H9 (cell line): ENCODE measurements at regions not wholly inside any gene's neighbourhood (a gene's known extent, or its start where the extent isn't known, plus 50 kb on each side); places are given as distances from the start of the nearest gene placed in this dataset.

Source experiments
- DNase-seq: peaks from one replicate; pipeline ENCODE4 v3.0.0-alpha.2; 2017
- H2AFZ ChIP-seq: one replicate; pipeline ENCODE4 v1.6.1; 2013; ENCODE audit warnings: mild to moderate bottlenecking, low read length, control low read depth, moderate library complexity
- H2AK5ac ChIP-seq: 2 replicates; pipeline ENCODE4 v1.6.1; 2013; ENCODE audit warnings: low read length, control low read depth, mixed read lengths; ENCODE audit not compliant: insufficient read length
- H2BK120ac ChIP-seq: one replicate; pipeline ENCODE4 v1.6.1; 2013; ENCODE audit warnings: low read depth, mild to moderate bottlenecking, low read length, control low read depth, inconsistent platforms; ENCODE audit not compliant: poor library complexity, severe bottlenecking
- H2BK12ac ChIP-seq: 2 replicates; pipeline ENCODE4 v1.6.1; 2013; ENCODE audit warnings: low read length, control low read depth, mixed read lengths, low read depth; ENCODE audit not compliant: insufficient read length
- H2BK15ac ChIP-seq: 2 replicates; pipeline ENCODE4 v1.6.1; 2013; ENCODE audit warnings: low read depth, low read length, control low read depth
- H2BK20ac ChIP-seq: one replicate; pipeline ENCODE4 v1.6.1; 2013; ENCODE audit warnings: low read depth, mild to moderate bottlenecking, low read length, control low read depth, inconsistent platforms; ENCODE audit not compliant: poor library complexity, severe bottlenecking
- H2BK5ac ChIP-seq: 2 replicates; pipeline ENCODE4 v1.6.1; 2013; ENCODE audit warnings: low read length, control low read depth, mixed read lengths; ENCODE audit not compliant: insufficient read length
- H3K14ac ChIP-seq: 2 replicates; pipeline ENCODE4 v1.6.1; 2013; ENCODE audit warnings: low read length, control low read depth; ENCODE audit not compliant: insufficient read depth
- H3K18ac ChIP-seq: 2 replicates; pipeline ENCODE4 v1.6.1; 2013; ENCODE audit warnings: low read depth, mild to moderate bottlenecking, mixed read lengths, low read length, control low read depth; ENCODE audit not compliant: insufficient read length
- H3K23ac ChIP-seq: 2 replicates; pipeline ENCODE4 v1.6.1; 2013; ENCODE audit warnings: low read length, control low read depth, mixed read lengths, low read depth; ENCODE audit not compliant: insufficient read length
- H3K23me2 ChIP-seq: 2 replicates; pipeline ENCODE4 v1.6.1; 2013; ENCODE audit warnings: low read depth, mild to moderate bottlenecking, mixed read lengths, low read length, control low read depth; ENCODE audit not compliant: insufficient read length, poor library complexity, severe bottlenecking
- H3K27ac ChIP-seq: 2 replicates; pipeline ENCODE4 v1.5.1; 2013; ENCODE audit warnings: low read length, control low read depth, mixed read lengths, low read depth; ENCODE audit not compliant: insufficient read length
- H3K27me3 ChIP-seq: 2 replicates; pipeline ENCODE4 v1.6.1; 2013; ENCODE audit warnings: low read length, control low read depth, inconsistent platforms; ENCODE audit not compliant: insufficient read depth
- H3K4ac ChIP-seq: 2 replicates; pipeline ENCODE4 v1.6.1; 2013; ENCODE audit warnings: low read depth, mild to moderate bottlenecking, control low read depth, inconsistent platforms, low read length, moderate library complexity
- H3K4me1 ChIP-seq: 2 replicates; pipeline ENCODE4 v1.6.1; 2013; ENCODE audit warnings: low read length, control low read depth, inconsistent platforms; ENCODE audit not compliant: insufficient read depth
- H3K4me2 ChIP-seq: 2 replicates; pipeline ENCODE4 v1.6.1; 2013; ENCODE audit warnings: low read length, control low read depth, mixed read lengths; ENCODE audit not compliant: insufficient read length, insufficient read depth
- H3K56ac ChIP-seq: 2 replicates; pipeline ENCODE4 v1.6.1; 2013; ENCODE audit warnings: low read depth, mild to moderate bottlenecking, mixed read lengths, low read length, control low read depth; ENCODE audit not compliant: insufficient read length
- H3K79me1 ChIP-seq: 2 replicates; pipeline ENCODE4 v1.6.1; 2013; ENCODE audit warnings: low read depth, mild to moderate bottlenecking, moderate library complexity, low read length, control low read depth, inconsistent platforms; ENCODE audit not compliant: insufficient read depth, poor library complexity, severe bottlenecking
- H3K79me2 ChIP-seq: 2 replicates; pipeline ENCODE4 v1.6.1; 2013; ENCODE audit warnings: low read length, control low read depth, inconsistent platforms; ENCODE audit not compliant: insufficient read depth
- H3K9ac ChIP-seq: 2 replicates; pipeline ENCODE4 v1.6.1; 2013; ENCODE audit warnings: low read length, control low read depth, mixed read lengths; ENCODE audit not compliant: insufficient read length; ENCODE audit errors: extremely low read depth
- H3K9me3 ChIP-seq: one replicate; pipeline ENCODE4 v1.6.1; 2013; ENCODE audit warnings: low read depth, low read length, inconsistent platforms; ENCODE audit not compliant: control insufficient read depth
- H3T11ph ChIP-seq: one replicate; pipeline ENCODE4 v1.6.1; 2013; ENCODE audit warnings: mild to moderate bottlenecking, low read length, control low read depth, inconsistent platforms
- H4K20me1 ChIP-seq: one replicate; pipeline ENCODE4 v1.6.1; 2013; ENCODE audit not compliant: control insufficient read depth, insufficient read length, insufficient read depth
- H4K5ac ChIP-seq: 2 replicates; pipeline ENCODE4 v1.6.1; 2013; ENCODE audit warnings: low read depth, mild to moderate bottlenecking, mixed read lengths, low read length, control low read depth; ENCODE audit not compliant: insufficient read length
- H4K8ac ChIP-seq: replicated peaks from 2 replicates; pipeline ENCODE4 v1.6.1; 2013; ENCODE audit warnings: low read length, control low read depth, mixed read lengths, low read depth; ENCODE audit not compliant: insufficient read length
- H4K91ac ChIP-seq: 2 replicates; pipeline ENCODE4 v1.6.1; 2013; ENCODE audit warnings: low read depth, mild to moderate bottlenecking, moderate library complexity, mixed read lengths, low read length, control low read depth; ENCODE audit not compliant: insufficient read length
- H3K27ac Mint-ChIP-seq, 3 experiments: 2 replicates in 2 of 3; 3 replicates in 1 of 3; pipeline ENCODE4 v1.8.0; 2020 to 2021; ENCODE audit warnings: mixed read lengths in 3 of 3, mild to moderate bottlenecking in 1 of 3, moderate library complexity in 1 of 3
- H3K27me3 Mint-ChIP-seq: 2 replicates; pipeline ENCODE4 v1.8.0; 2021; ENCODE audit warnings: low read depth, mild to moderate bottlenecking, moderate library complexity, mixed read lengths
- H3K36me3 Mint-ChIP-seq, 3 experiments: 2 replicates in 2 of 3; 3 replicates in 1 of 3; pipeline ENCODE4 v1.8.0; 2020 to 2021; ENCODE audit warnings: low read depth in 3 of 3, mixed read lengths in 3 of 3; ENCODE audit not compliant: insufficient read depth in 1 of 3
- H3K4me1 Mint-ChIP-seq, 2 experiments: 2 replicates each; pipeline ENCODE4 v1.8.0; 2020; ENCODE audit warnings: mixed read lengths in 2 of 2
- H3K4me3 Mint-ChIP-seq, 2 experiments: 2 replicates in 1 of 2; 3 replicates in 1 of 2; pipeline ENCODE4 v1.8.0; 2020 to 2021; ENCODE audit warnings: mild to moderate bottlenecking in 2 of 2, mixed read lengths in 2 of 2, moderate library complexity in 1 of 2
- H3K9me3 Mint-ChIP-seq, 2 experiments: 2 replicates in 1 of 2; 3 replicates in 1 of 2; pipeline ENCODE4 v1.8.0; 2020; ENCODE audit warnings: mild to moderate bottlenecking in 2 of 2, mixed read lengths in 2 of 2, moderate library complexity in 1 of 2
- WGBS: extraction: QIAGEN DNeasy Blood & Tissue Kit; methylation state at CpG from one replicate; pipeline ENCODE4 v1.1.7; 2013; ENCODE audit warnings: missing lambda C conversion rate, low lambda C conversion rate, mixed read lengths; ENCODE audit not compliant: insufficient read length; ENCODE audit errors: extremely low coverage; 5-methylcytosine and 5-hydroxymethylcytosine counted together
- TF ChIP-seq, protein P1 (sequence below): fragments of 200-600 bp; sonication (generic); conservative IDR thresholded peaks from 3 replicates; pipeline ENCODE4 v1.8.0; 2021; ENCODE audit warnings: antibody characterized with exemption, mild to moderate bottlenecking

GRCh38 chr2:2738684-2739083, 407.6 kb upstream of the MYT1L start:
- H3K27ac Mint-ChIP-seq, result no peak overlapping the region; a peak in 1 of 7 replicates
- Histone ChIP-seq H3K18ac (no peak overlapping the region), H4K20me1 (no peaks in the 10 kb centered on the region), H2BK15ac (no peak overlapping the region), H4K91ac (no peak overlapping the region), H3K9ac (no peak overlapping the region), H2AK5ac (no peak overlapping the region), H3K79me2 (no peaks in the 10 kb centered on the region), H3K23me2 (no peaks in the 10 kb centered on the region), H3K23ac (no peak overlapping the region), H4K5ac (no peak overlapping the region), H2AFZ (no peak overlapping the region), H3K4ac (no peak overlapping the region), H3K27me3 (no peaks in the 10 kb centered on the region), H3K4me2 (no peak overlapping the region), H3K4me1 (no peaks in the 10 kb centered on the region), H2BK12ac (no peak overlapping the region), H3K27ac (no peak overlapping the region), H2BK20ac (no peak overlapping the region), H3K9me3 (no peaks in the 10 kb centered on the region), H2BK120ac (no peak overlapping the region), H3K56ac (no peak overlapping the region), H4K8ac (no peak overlapping the region), H3K79me1 (no peaks in the 10 kb centered on the region), H3T11ph (no peak overlapping the region), H3K14ac (no peak overlapping the region), H2BK5ac (no peak overlapping the region)
- H3K9me3 Mint-ChIP-seq, result peaks cover 2 to 7% of the 10 kb centered on the region in 2 experiments; a peak in 4 of 5 replicates
- H3K4me1 Mint-ChIP-seq, result peaks cover 3 to 8% of the 10 kb centered on the region in 2 experiments; a peak in 2 of 4 replicates
- peaks cover 10% of the 10 kb centered on the region for H3K27me3 Mint-ChIP-seq
- DNase-seq, result no peak
- H3K36me3 Mint-ChIP-seq, result peaks cover 0 to 6% (median 0%) of the 10 kb centered on the region in 3 experiments; a peak in 1 of 7 replicates
- no peak overlapping the region for H3K4me3 Mint-ChIP-seq
- no CpG with 5 or more reads among the region's 11 CpGs for WGBS
- TF ChIP-seq, protein P1, sequence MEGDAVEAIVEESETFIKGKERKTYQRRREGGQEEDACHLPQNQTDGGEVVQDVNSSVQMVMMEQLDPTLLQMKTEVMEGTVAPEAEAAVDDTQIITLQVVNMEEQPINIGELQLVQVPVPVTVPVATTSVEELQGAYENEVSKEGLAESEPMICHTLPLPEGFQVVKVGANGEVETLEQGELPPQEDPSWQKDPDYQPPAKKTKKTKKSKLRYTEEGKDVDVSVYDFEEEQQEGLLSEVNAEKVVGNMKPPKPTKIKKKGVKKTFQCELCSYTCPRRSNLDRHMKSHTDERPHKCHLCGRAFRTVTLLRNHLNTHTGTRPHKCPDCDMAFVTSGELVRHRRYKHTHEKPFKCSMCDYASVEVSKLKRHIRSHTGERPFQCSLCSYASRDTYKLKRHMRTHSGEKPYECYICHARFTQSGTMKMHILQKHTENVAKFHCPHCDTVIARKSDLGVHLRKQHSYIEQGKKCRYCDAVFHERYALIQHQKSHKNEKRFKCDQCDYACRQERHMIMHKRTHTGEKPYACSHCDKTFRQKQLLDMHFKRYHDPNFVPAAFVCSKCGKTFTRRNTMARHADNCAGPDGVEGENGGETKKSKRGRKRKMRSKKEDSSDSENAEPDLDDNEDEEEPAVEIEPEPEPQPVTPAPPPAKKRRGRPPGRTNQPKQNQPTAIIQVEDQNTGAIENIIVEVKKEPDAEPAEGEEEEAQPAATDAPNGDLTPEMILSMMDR, result no peak
